ENCODE measurements at regions not wholly inside any gene's neighbourhood (a gene's known extent, or its start where the extent isn't known, plus 50 kb on each side); places are given as distances from the start of the nearest gene placed in this dataset.

DNA sequence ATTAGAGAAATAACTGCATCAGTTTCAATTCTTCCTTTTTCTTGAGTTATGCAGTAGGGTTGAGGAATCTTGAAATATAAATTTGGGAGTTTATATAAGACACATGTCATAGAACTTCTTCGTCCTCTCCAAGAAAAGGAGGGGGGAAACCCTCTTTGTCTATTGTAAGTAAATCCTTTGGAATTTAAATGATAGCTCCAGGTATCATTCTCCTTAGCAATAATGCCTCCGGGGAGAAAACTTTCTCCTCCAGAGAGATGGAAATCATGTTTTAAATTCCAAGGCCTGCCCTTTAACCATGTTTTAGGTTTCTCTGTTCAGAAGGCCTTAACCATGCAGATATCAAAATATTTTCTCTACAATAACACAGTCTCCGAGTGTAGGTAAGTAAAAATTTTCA lies 899.7 kb upstream of the GCFC2 start:
- H3K4me3 ChIP-seq (ENCODE audit: low read depth, low read length) = no peak overlapping the region

GRCh38 chr2:76599732-76600368 lies 889.1 kb upstream of the GCFC2 start:
- ChIA-PET CTCF (interaction anchor here (0.5 to 2.6 kb wide), 31 partner anchors 9 to 959 kb away, joined by 3 to 30 read pairs (median 4); no protein-coding TSS in a partner anchor), POLR2A (no interaction called here)

More for the DNA sequence above, 899.7 kb upstream of the GCFC2 start:
- ChIA-PET POLR2A (no interaction called here), CTCF (no interaction called here)
- TF ChIP-seq ZNF629 (tag by site-specific recombination; IDR thresholded peaks at IDR 0.05) (no peak), ZNF140 (tag by site-specific recombination; IDR thresholded peaks at IDR 0.05) (no peak), ZIC2 (tag by site-specific recombination; IDR thresholded peaks at IDR 0.05) (no peak), RBAK (tag by site-specific recombination; IDR thresholded peaks at IDR 0.05) (no peak), ZBTB20 (tag by site-specific recombination; IDR thresholded peaks at IDR 0.05) (no peak), ZNF561 (tag by site-specific recombination; IDR thresholded peaks at IDR 0.05; ENCODE audit: borderline replicate concordance) (no peak), ZNF175 (tag by site-specific recombination; IDR thresholded peaks at IDR 0.05) (no peak), ZNF24 (tag by site-specific recombination; IDR thresholded peaks at IDR 0.05) (no peak)
- Histone ChIP-seq H3K9me3 (ENCODE audit: control insufficient read depth, insufficient read depth, low read depth, low read length) (no peaks in the 10 kb centered on the region), H3K27ac (ENCODE audit: extremely low read depth, low read depth, low read length) (no peak overlapping the region), H3K4me1 (ENCODE audit: control insufficient read depth, insufficient read depth, low read length) (no peaks in the 10 kb centered on the region), H3K36me3 (ENCODE audit: control insufficient read depth in 2 of 2, insufficient read depth in 1 of 2, low read length in 2 of 2) (no peaks in the 10 kb centered on the region)

GRCh38 chr2:76584474-76584873 lies 873.8 kb upstream of the GCFC2 start:
- Histone ChIP-seq H3K9me3 (ENCODE audit: control insufficient read depth, insufficient read depth, low read depth, low read length) (no peaks in the 10 kb centered on the region), H3K36me3 (ENCODE audit: control insufficient read depth in 2 of 2, insufficient read depth in 1 of 2, low read length in 2 of 2) (no peaks in the 10 kb centered on the region), H3K4me3 (ENCODE audit: low read depth, low read length) (no peak overlapping the region), H3K4me1 (ENCODE audit: control insufficient read depth, insufficient read depth, low read length) (no peaks in the 10 kb centered on the region), H3K27ac (ENCODE audit: extremely low read depth, low read depth, low read length) (no peak overlapping the region)
- ChIA-PET CTCF (no interaction called here), POLR2A (no interaction called here)
- TF ChIP-seq ZNF223 (tag by site-specific recombination; IDR thresholded peaks at IDR 0.05) (no peak), ZNF610 (tag by site-specific recombination; IDR thresholded peaks at IDR 0.05; ENCODE audit: borderline replicate concordance) (no peak), ZNF280C (tag by site-specific recombination; IDR thresholded peaks at IDR 0.05) (no peak), ZNF341 (tag by site-specific recombination; IDR thresholded peaks at IDR 0.05; ENCODE audit: low read depth) (no peak), ZNF473 (tag by site-specific recombination; IDR thresholded peaks at IDR 0.05) (no peak)
- TF ChIP-seq, protein P1, sequence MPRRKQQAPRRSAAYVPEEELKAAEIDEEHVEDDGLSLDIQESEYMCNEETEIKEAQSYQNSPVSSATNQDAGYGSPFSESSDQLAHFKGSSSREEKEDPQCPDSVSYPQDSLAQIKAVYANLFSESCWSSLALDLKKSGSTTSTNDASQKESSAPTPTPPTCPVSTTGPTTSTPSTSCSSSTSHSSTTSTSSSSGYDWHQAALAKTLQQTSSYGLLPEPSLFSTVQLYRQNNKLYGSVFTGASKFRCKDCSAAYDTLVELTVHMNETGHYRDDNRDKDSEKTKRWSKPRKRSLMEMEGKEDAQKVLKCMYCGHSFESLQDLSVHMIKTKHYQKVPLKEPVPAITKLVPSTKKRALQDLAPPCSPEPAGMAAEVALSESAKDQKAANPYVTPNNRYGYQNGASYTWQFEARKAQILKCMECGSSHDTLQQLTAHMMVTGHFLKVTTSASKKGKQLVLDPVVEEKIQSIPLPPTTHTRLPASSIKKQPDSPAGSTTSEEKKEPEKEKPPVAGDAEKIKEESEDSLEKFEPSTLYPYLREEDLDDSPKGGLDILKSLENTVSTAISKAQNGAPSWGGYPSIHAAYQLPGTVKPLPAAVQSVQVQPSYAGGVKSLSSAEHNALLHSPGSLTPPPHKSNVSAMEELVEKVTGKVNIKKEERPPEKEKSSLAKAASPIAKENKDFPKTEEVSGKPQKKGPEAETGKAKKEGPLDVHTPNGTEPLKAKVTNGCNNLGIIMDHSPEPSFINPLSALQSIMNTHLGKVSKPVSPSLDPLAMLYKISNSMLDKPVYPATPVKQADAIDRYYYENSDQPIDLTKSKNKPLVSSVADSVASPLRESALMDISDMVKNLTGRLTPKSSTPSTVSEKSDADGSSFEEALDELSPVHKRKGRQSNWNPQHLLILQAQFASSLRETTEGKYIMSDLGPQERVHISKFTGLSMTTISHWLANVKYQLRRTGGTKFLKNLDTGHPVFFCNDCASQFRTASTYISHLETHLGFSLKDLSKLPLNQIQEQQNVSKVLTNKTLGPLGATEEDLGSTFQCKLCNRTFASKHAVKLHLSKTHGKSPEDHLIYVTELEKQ (tag by site-specific recombination; IDR thresholded peaks at IDR 0.05; ENCODE audit: borderline replicate concordance) = no peak
- TF ChIP-seq, protein P2, sequence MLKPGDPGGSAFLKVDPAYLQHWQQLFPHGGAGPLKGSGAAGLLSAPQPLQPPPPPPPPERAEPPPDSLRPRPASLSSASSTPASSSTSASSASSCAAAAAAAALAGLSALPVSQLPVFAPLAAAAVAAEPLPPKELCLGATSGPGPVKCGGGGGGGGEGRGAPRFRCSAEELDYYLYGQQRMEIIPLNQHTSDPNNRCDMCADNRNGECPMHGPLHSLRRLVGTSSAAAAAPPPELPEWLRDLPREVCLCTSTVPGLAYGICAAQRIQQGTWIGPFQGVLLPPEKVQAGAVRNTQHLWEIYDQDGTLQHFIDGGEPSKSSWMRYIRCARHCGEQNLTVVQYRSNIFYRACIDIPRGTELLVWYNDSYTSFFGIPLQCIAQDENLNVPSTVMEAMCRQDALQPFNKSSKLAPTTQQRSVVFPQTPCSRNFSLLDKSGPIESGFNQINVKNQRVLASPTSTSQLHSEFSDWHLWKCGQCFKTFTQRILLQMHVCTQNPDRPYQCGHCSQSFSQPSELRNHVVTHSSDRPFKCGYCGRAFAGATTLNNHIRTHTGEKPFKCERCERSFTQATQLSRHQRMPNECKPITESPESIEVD (tag by site-specific recombination; IDR thresholded peaks at IDR 0.05) = no peak

More at GRCh38 chr2:76599732-76600368, 889.1 kb upstream of the GCFC2 start:
- Histone ChIP-seq H3K9me3 (ENCODE audit: control insufficient read depth, insufficient read depth, low read depth, low read length) (no peaks in the 10 kb centered on the region), H3K36me3 (ENCODE audit: control insufficient read depth in 2 of 2, insufficient read depth in 1 of 2, low read length in 2 of 2) (no peaks in the 10 kb centered on the region), H3K4me1 (ENCODE audit: control insufficient read depth, insufficient read depth, low read length) (no peaks in the 10 kb centered on the region), H3K27ac (ENCODE audit: extremely low read depth, low read depth, low read length) (no peak overlapping the region), H3K4me3 (ENCODE audit: low read depth, low read length) (no peak overlapping the region)
- TF ChIP-seq ZNF529 (tag by site-specific recombination; IDR thresholded peaks at IDR 0.05; ENCODE audit: insufficient replicate concordance) (no peak), ZNF654 (tag by site-specific recombination; IDR thresholded peaks at IDR 0.05; ENCODE audit: low read depth) (peak; percentile 62), ZIC2 (tag by site-specific recombination; IDR thresholded peaks at IDR 0.05) (no peak), RBAK (tag by site-specific recombination; IDR thresholded peaks at IDR 0.05) (no peak), ZNF510 (tag by site-specific recombination; IDR thresholded peaks at IDR 0.05; ENCODE audit: insufficient replicate concordance) (no peak), ZBTB8A (tag by site-specific recombination; IDR thresholded peaks at IDR 0.05) (no peak), ZNF133 (tag by site-specific recombination; IDR thresholded peaks at IDR 0.05) (no peak)
- TF ChIP-seq, protein P3, sequence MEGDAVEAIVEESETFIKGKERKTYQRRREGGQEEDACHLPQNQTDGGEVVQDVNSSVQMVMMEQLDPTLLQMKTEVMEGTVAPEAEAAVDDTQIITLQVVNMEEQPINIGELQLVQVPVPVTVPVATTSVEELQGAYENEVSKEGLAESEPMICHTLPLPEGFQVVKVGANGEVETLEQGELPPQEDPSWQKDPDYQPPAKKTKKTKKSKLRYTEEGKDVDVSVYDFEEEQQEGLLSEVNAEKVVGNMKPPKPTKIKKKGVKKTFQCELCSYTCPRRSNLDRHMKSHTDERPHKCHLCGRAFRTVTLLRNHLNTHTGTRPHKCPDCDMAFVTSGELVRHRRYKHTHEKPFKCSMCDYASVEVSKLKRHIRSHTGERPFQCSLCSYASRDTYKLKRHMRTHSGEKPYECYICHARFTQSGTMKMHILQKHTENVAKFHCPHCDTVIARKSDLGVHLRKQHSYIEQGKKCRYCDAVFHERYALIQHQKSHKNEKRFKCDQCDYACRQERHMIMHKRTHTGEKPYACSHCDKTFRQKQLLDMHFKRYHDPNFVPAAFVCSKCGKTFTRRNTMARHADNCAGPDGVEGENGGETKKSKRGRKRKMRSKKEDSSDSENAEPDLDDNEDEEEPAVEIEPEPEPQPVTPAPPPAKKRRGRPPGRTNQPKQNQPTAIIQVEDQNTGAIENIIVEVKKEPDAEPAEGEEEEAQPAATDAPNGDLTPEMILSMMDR (tag by site-specific recombination; IDR thresholded peaks at IDR 0.05) = peak; percentile 47; the same call in 1 of the 2 replicates
- TF ChIP-seq, protein P4, sequence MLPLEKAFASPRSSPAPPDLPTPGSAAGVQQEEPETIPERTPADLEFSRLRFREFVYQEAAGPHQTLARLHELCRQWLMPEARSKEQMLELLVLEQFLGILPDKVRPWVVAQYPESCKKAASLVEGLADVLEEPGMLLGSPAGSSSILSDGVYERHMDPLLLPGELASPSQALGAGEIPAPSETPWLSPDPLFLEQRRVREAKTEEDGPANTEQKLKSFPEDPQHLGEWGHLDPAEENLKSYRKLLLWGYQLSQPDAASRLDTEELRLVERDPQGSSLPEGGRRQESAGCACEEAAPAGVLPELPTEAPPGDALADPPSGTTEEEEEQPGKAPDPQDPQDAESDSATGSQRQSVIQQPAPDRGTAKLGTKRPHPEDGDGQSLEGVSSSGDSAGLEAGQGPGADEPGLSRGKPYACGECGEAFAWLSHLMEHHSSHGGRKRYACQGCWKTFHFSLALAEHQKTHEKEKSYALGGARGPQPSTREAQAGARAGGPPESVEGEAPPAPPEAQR (tag by site-specific recombination; IDR thresholded peaks at IDR 0.05) = no peak

All from HEK293 (cell line).